RWPE1 (cell line): ENCODE measurements at regions not wholly inside any gene's neighbourhood (a gene's known extent, or its start where the extent isn't known, plus 50 kb on each side); places are given as distances from the start of the nearest gene placed in this dataset.

ENCODE experiments used
- CTCF ChIA-PET: fragments of 350-600 bp; sonication (Branson Sonifier 250); formaldehyde crosslinking; extraction: SDS; loops from one replicate; lab custom pipeline; 2021; lab: Yijun Ruan, JAX
- POLR2A ChIA-PET: fragments of 400-600 bp; formaldehyde crosslinking; extraction: SDS; loops from one replicate; lab custom pipeline; 2020; ENCODE audit warnings: antibody characterized with exemption; ENCODE audit not compliant: low non-redundant PET; lab: Yijun Ruan, JAX
- DNase-seq: peaks from one replicate; pipeline ENCODE4 v3.0.0; 2012; ENCODE audit warnings: low spot score
- H3K27ac ChIP-seq: fragments of 450-650 bp; 2 replicates; pipeline ENCODE4 v1.5.1; 2017
- TF ChIP-seq, protein P1 (sequence below): fragments of 450-650 bp; conservative IDR thresholded peaks from 2 replicates; pipeline ENCODE4 v1.5.1; 2017; ENCODE audit warnings: low read depth, mild to moderate bottlenecking

DNA sequence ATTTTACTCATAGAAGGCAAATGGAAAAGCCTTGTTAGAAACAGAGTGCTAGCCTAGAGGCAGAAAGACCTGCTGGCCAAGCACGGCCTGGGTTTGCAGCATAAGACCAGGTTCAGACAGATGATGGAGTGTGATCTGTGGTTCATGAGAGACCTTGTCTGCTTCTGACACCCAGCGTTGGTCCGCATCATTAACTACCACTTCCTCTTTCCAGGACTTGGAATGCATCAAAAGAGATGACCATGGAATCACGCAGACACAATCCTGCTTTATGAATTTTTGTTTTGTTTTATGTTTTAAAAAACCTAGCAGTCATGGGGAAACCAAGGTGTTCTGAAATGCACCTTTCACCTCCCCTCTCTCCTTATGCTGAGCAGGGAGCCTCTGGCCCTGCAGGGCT is 76.8 kb upstream of the SYNDIG1 start:
- TF ChIP-seq, protein P1, sequence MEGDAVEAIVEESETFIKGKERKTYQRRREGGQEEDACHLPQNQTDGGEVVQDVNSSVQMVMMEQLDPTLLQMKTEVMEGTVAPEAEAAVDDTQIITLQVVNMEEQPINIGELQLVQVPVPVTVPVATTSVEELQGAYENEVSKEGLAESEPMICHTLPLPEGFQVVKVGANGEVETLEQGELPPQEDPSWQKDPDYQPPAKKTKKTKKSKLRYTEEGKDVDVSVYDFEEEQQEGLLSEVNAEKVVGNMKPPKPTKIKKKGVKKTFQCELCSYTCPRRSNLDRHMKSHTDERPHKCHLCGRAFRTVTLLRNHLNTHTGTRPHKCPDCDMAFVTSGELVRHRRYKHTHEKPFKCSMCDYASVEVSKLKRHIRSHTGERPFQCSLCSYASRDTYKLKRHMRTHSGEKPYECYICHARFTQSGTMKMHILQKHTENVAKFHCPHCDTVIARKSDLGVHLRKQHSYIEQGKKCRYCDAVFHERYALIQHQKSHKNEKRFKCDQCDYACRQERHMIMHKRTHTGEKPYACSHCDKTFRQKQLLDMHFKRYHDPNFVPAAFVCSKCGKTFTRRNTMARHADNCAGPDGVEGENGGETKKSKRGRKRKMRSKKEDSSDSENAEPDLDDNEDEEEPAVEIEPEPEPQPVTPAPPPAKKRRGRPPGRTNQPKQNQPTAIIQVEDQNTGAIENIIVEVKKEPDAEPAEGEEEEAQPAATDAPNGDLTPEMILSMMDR: no peak
- H3K27ac ChIP-seq: no peak overlapping the region
- no peak for DNase-seq
- POLR2A ChIA-PET: no interaction called here
- CTCF ChIA-PET: no interaction called here

GRCh38 chr20:24389686-24390085 is 79.7 kb upstream of the SYNDIG1 start:
- no peak overlapping the region for H3K27ac ChIP-seq
- TF ChIP-seq, protein P1: no peak
- CTCF ChIA-PET: no interaction called here
- POLR2A ChIA-PET: no interaction called here
- DNase-seq: no peak

GRCh38 chr20:24388828-24389380 is 80.5 kb upstream of the SYNDIG1 start:
- no peak overlapping the region for H3K27ac ChIP-seq
- ChIA-PET POLR2A (no interaction called here), CTCF (interaction anchor here (0.6 kb wide), 1 partner anchor 46 kb away, joined by 3 read pairs; no protein-coding TSS in a partner anchor)
- no peak for DNase-seq
- TF ChIP-seq, protein P1: no peak

- CTCF ChIA-PET: no interaction called here
- TF ChIP-seq, protein P1: no peak
- no peak for DNase-seq
- H3K27ac ChIP-seq: no peak overlapping the region
- POLR2A ChIA-PET: no interaction called here
These were observed 83.9 kb upstream of the SYNDIG1 start for GRCh38 chr20:24385547-24385946.

DNA sequence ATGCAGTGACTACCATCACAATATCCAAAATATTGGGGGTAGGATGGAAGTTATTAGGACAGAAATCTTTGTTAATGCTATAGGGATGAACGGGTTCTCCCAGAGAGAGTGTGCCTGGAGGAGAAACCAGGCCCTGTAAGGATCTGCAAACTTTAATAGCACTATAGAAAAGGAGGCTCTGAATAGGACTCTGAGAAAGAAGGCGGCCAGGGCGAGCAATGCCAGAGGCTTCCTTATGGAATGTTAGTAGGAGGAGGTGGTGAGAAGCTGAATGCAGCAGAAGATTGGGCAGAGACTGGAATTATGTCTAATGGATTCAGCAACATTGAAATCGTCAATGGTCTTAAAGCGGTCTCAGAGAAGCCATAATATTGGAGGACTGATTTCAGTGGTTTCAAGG is 84.6 kb upstream of the SYNDIG1 start:
- no peak for DNase-seq
- ChIA-PET POLR2A (no interaction called here), CTCF (no interaction called here)
- no peak overlapping the region for H3K27ac ChIP-seq
- TF ChIP-seq, protein P1: no peak

DNA sequence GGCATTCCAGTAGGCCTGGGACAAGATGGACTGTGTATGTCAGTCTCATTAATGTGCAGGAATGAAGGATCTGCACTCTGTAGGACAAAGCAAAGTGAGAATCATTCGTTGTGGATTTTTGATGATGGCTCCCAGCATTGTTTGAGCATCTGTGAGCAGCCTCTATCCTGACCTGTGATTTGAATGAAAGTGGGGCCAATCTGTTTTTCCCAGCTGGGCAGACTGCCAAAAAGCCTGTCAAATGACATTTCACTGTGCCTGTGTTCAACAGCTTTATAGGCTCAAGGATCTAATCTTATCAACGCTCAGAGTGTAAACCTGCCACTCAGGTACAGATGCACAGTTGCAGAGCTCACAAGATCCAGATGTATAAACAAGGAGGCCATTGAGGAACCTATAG is 86.7 kb upstream of the SYNDIG1 start:
- DNase-seq: no peak

More for the DNA sequence above, 86.7 kb upstream of the SYNDIG1 start:
- CTCF ChIA-PET: no interaction called here
- POLR2A ChIA-PET: no interaction called here
- TF ChIP-seq, protein P1: no peak
- no peak overlapping the region for H3K27ac ChIP-seq
